Stimulated activated naive CD8-positive, alpha-beta T cell treated with anti-CD3 and anti-CD28 coated beads, Interleukin-15, Interleukin-2, amounts not matched to agents 100 ng/mL and 50 ng/mL, for 24 hours (primary cell): ENCODE measurements at regions not wholly inside any gene's neighbourhood (a gene's known extent, or its start where the extent isn't known, plus 50 kb on each side); places are given as distances from the start of the nearest gene placed in this dataset.

Source experiments
- H3K27ac Mint-ChIP-seq: one replicate; pipeline ENCODE4 v1.8.0; 2021; ENCODE audit warnings: mild to moderate bottlenecking, mixed read lengths
- H3K27me3 Mint-ChIP-seq: one replicate; pipeline ENCODE4 v1.8.0; 2021; ENCODE audit warnings: mixed read lengths
- H3K36me3 Mint-ChIP-seq: one replicate; pipeline ENCODE4 v1.8.0; 2021; ENCODE audit warnings: low read depth, mixed read lengths
- H3K4me1 Mint-ChIP-seq: one replicate; pipeline ENCODE4 v1.8.0; 2021; ENCODE audit warnings: low read depth, mixed read lengths
- H3K4me3 Mint-ChIP-seq: one replicate; pipeline ENCODE4 v1.8.0; 2021; ENCODE audit warnings: mild to moderate bottlenecking, mixed read lengths
- H3K9me3 Mint-ChIP-seq: one replicate; pipeline ENCODE4 v1.8.0; 2021; ENCODE audit warnings: mixed read lengths

DNA sequence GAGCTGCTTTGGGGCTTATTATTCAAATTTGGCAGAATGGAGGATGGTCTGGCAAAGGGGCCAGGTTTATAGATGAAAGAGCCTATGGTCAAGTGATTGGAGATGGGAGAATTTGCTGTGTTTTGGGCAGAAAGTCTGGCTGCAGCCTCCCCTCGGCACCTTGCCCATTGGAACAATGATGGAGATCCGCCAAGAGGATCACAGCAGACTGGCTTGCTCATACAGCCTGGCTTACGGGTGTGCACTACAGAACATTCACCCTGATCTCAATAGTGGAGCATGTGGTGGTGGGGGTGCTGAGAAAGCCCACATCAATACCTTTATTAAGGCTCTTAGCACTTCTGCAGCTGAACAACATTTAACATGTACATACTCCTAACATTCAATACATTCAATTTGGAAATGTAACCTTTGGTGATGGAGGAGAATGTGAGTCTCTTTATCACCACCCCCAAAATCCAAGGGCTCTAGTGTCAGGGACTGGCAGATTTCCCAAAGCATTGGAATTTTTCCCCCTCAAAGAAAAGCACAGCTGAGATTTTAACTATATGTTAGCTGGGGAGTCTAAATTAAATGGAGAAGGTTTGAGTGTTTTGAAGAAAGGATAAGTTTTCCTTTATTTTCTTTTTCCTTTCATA, 118.4 kb upstream of the TMC3 start:
- H3K9me3 Mint-ChIP-seq = no peaks in the 10 kb centered on the region
- H3K4me1 Mint-ChIP-seq = no peaks in the 10 kb centered on the region
- H3K27ac Mint-ChIP-seq = no peak overlapping the region
- no peak overlapping the region for H3K4me3 Mint-ChIP-seq
- H3K36me3 Mint-ChIP-seq = no peaks in the 10 kb centered on the region
- H3K27me3 Mint-ChIP-seq = peaks cover 11% of the 10 kb centered on the region

GRCh38 chr15:81491414-81492096, 117.5 kb upstream of the TMC3 start:
- Mint-ChIP-seq H3K9me3 (no peaks in the 10 kb centered on the region), H3K4me3 (no peak overlapping the region), H3K36me3 (no peaks in the 10 kb centered on the region), H3K27me3 (peaks cover 11% of the 10 kb centered on the region), H3K27ac (no peak overlapping the region), H3K4me1 (no peaks in the 10 kb centered on the region)

DNA sequence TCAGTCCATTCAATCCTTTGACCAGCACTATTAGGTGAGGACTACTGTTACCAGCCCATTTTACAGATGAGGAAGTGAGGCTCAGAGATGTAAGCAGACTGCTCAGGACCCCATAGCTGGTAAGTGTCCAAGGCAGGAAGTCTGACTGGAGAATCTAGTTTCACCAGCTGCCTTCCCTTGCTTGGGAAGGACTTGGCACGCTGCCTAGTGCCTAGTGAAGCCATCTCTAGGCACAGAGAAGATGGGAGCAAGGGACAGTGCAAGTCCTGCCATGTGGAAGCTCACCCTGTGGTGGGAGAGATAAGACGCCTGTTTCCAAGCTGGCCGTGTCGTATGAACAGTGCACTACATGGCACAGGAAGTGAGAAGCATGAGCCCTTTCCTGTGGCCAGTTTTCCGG, 111.8 kb upstream of the TMC3 start:
- no peaks in the 10 kb centered on the region for H3K36me3 Mint-ChIP-seq
- H3K4me3 Mint-ChIP-seq = no peak overlapping the region
- no peaks in the 10 kb centered on the region for H3K9me3 Mint-ChIP-seq
- peaks cover 9% of the 10 kb centered on the region for H3K27me3 Mint-ChIP-seq
- H3K27ac Mint-ChIP-seq = no peak overlapping the region
- no peaks in the 10 kb centered on the region for H3K4me1 Mint-ChIP-seq

GRCh38 chr15:81484086-81484955, 110.3 kb upstream of the TMC3 start:
- Mint-ChIP-seq H3K27me3 (peaks cover 6% of the 10 kb centered on the region), H3K9me3 (no peaks in the 10 kb centered on the region), H3K27ac (no peak overlapping the region), H3K4me3 (no peak overlapping the region), H3K4me1 (no peaks in the 10 kb centered on the region), H3K36me3 (no peaks in the 10 kb centered on the region)

- Mint-ChIP-seq H3K36me3 (no peaks in the 10 kb centered on the region), H3K27me3 (peaks cover 3% of the 10 kb centered on the region), H3K9me3 (no peaks in the 10 kb centered on the region), H3K4me3 (no peak overlapping the region), H3K4me1 (no peaks in the 10 kb centered on the region), H3K27ac (no peak overlapping the region)
Observed at GRCh38 chr15:81483496-81483895, 109.5 kb upstream of the TMC3 start.

GRCh38 chr15:81481346-81481745, 107.3 kb upstream of the TMC3 start:
- Mint-ChIP-seq H3K36me3 (no peaks in the 10 kb centered on the region), H3K4me1 (no peaks in the 10 kb centered on the region), H3K4me3 (no peak overlapping the region), H3K27ac (no peak overlapping the region), H3K9me3 (no peaks in the 10 kb centered on the region), H3K27me3 (peaks cover under 1% of the 10 kb centered on the region)

DNA sequence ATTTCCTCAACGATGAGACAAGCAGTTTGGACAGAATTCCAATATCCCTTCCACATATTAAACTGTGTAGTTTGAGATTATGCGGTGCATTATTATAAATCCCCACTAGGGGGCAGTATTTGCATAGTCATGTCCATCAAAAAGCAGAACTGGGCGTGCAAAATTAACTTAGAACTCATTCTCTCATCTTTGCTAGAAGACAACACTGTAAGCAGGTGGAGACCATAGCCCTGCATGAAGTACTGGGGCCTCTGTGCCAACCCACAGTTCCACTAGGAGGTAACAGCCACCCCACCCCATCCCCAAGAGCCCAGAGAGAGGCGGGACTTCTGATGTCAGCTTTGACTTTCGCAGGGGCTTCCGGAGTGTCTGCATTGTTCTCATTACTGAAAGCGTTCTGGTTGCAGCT, 106.6 kb upstream of the TMC3 start:
- no peaks in the 10 kb centered on the region for H3K9me3 Mint-ChIP-seq
- no peaks in the 10 kb centered on the region for H3K36me3 Mint-ChIP-seq
- H3K4me1 Mint-ChIP-seq = no peaks in the 10 kb centered on the region
- no peak overlapping the region for H3K4me3 Mint-ChIP-seq
- no peaks in the 10 kb centered on the region for H3K27me3 Mint-ChIP-seq
- H3K27ac Mint-ChIP-seq = no peak overlapping the region

DNA sequence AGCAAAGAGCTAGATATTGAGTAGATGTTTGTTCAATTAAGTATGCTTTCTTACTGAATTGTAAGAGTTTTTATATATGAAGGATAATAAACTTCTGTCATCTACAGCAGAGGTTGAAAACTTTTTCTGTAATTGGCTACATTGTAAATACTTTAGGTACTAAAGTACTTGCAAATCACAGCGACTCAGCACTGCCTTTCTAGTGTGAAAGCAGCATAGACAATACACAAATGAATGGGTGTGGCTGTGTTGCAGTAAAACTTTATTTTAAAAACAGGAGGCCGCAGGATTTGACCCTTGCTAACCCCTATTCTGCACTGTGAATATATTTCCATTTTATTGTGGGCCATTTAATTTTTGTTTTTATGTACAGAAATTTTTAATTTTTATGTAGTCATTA, 104.3 kb upstream of the TMC3 start:
- H3K4me1 Mint-ChIP-seq = no peaks in the 10 kb centered on the region
- H3K36me3 Mint-ChIP-seq = no peaks in the 10 kb centered on the region
- H3K27ac Mint-ChIP-seq = no peak overlapping the region
- no peaks in the 10 kb centered on the region for H3K9me3 Mint-ChIP-seq
- H3K27me3 Mint-ChIP-seq = no peaks in the 10 kb centered on the region
- no peak overlapping the region for H3K4me3 Mint-ChIP-seq

GRCh38 chr15:81475926-81476325, 101.9 kb upstream of the TMC3 start:
- H3K9me3 Mint-ChIP-seq = no peaks in the 10 kb centered on the region
- no peak overlapping the region for H3K4me3 Mint-ChIP-seq
- no peak overlapping the region for H3K27ac Mint-ChIP-seq
- no peaks in the 10 kb centered on the region for H3K27me3 Mint-ChIP-seq
- no peaks in the 10 kb centered on the region for H3K4me1 Mint-ChIP-seq
- H3K36me3 Mint-ChIP-seq = no peaks in the 10 kb centered on the region

GRCh38 chr15:81475471-81475870, 101.5 kb upstream of the TMC3 start:
- no peak overlapping the region for H3K27ac Mint-ChIP-seq
- no peaks in the 10 kb centered on the region for H3K27me3 Mint-ChIP-seq
- H3K4me1 Mint-ChIP-seq = no peaks in the 10 kb centered on the region
- no peaks in the 10 kb centered on the region for H3K36me3 Mint-ChIP-seq
- H3K9me3 Mint-ChIP-seq = no peaks in the 10 kb centered on the region
- no peak overlapping the region for H3K4me3 Mint-ChIP-seq

DNA sequence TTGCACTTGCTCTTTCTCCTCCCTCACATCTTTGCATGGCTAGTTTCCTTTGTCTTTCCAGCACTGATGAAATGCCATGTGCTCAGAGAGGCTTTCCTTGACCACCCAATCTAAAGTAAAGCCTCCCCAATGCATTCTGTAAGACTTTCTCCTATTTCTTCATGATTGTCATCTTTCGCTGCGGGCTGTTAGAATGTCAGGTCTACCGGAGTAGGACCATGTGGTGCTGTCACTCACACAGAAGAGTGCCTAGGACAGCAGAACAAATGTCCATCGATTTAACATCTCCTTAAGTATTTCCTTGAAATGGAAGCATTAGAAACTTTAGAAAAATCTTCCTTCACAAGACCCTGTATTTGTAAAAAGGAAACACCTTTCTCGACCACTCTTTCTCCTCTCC, 99.9 kb upstream of the TMC3 start:
- Mint-ChIP-seq H3K4me1 (no peaks in the 10 kb centered on the region), H3K36me3 (no peaks in the 10 kb centered on the region), H3K9me3 (no peaks in the 10 kb centered on the region), H3K27ac (no peak overlapping the region), H3K27me3 (peaks cover 3% of the 10 kb centered on the region), H3K4me3 (no peak overlapping the region)

DNA sequence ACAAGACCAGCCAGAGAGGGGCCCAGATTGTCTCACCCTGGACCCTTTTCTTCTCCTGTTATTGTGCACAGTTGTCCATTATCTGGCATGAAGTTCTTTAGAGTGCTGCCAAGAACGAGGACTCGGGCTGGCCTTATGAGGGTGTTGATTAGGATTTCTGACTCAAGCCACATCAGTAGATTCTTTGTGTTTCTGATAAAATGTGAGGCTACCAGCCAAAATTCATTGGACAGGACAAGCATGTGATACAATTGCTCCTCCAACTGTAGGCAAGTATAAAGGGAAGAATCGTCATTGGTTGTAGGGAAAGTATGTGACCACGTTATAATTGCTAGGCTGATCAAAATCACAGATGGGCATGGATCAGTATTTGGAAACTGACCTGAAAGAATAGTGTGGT, 99.2 kb upstream of the TMC3 start:
- no peaks in the 10 kb centered on the region for H3K4me1 Mint-ChIP-seq
- H3K9me3 Mint-ChIP-seq = no peaks in the 10 kb centered on the region
- H3K4me3 Mint-ChIP-seq = no peak overlapping the region
- no peaks in the 10 kb centered on the region for H3K36me3 Mint-ChIP-seq
- peaks cover 3% of the 10 kb centered on the region for H3K27me3 Mint-ChIP-seq
- no peak overlapping the region for H3K27ac Mint-ChIP-seq

DNA sequence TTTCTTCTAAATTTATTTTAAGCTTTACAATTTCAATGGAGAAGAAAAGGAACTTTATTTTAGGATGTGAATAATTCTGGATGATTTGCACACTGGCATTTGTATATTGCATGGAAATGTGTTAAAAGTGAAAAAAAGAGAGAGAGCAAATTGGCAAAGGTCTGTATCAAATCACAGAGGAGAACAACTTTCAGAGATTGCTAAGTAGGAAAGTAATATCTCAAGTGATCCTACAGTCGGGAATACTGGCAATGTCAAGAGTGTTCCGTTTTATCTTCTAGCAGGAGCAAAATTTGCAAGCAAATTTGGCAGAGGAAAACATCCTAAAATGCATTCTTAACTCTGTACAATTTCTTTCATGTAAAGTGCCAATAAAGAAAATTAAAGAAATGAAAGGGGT, 97.1 kb upstream of the TMC3 start:
- Mint-ChIP-seq H3K4me1 (no peaks in the 10 kb centered on the region), H3K4me3 (no peak overlapping the region), H3K27me3 (peaks cover 10% of the 10 kb centered on the region)

GRCh38 chr15:81469154-81469553, 95.1 kb upstream of the TMC3 start:
- no peak overlapping the region for H3K27ac Mint-ChIP-seq
- H3K36me3 Mint-ChIP-seq = peaks cover 6% of the 10 kb centered on the region
- peaks cover 22% of the 10 kb centered on the region for H3K9me3 Mint-ChIP-seq
- peaks cover 15% of the 10 kb centered on the region for H3K27me3 Mint-ChIP-seq
- H3K4me3 Mint-ChIP-seq = no peak overlapping the region
- no peaks in the 10 kb centered on the region for H3K4me1 Mint-ChIP-seq

More for the DNA sequence above, 97.1 kb upstream of the TMC3 start:
- H3K9me3 Mint-ChIP-seq = peaks cover 7% of the 10 kb centered on the region
- no peaks in the 10 kb centered on the region for H3K36me3 Mint-ChIP-seq
- no peak overlapping the region for H3K27ac Mint-ChIP-seq

- H3K27me3 Mint-ChIP-seq = peaks cover 24% of the 10 kb centered on the region
- no peaks in the 10 kb centered on the region for H3K4me1 Mint-ChIP-seq
- peaks cover 40% of the 10 kb centered on the region for H3K9me3 Mint-ChIP-seq
- no peak overlapping the region for H3K4me3 Mint-ChIP-seq
- H3K36me3 Mint-ChIP-seq = peaks cover 13% of the 10 kb centered on the region
- H3K27ac Mint-ChIP-seq = no peak overlapping the region
Observed at GRCh38 chr15:81466741-81467140, 92.7 kb upstream of the TMC3 start.
